Spleen (tissue), 7 donors: ENCODE measurements at regions not wholly inside any gene's neighbourhood (a gene's known extent, or its start where the extent isn't known, plus 50 kb on each side); places are given as distances from the start of the nearest gene placed in this dataset.

ENCODE experiments used
- POLR2A ChIP-seq, 3 donors: fragments of 450-650 bp; IDR thresholded peaks; one replicate each; pipeline ENCODE4 v1.5.1; 2017; ENCODE audit warnings: antibody characterized with exemption in 3 of 3, mild to moderate bottlenecking in 1 of 3
- TF ChIP-seq, protein P1 (sequence below), 11 experiments: fragments of 200-600 bp in 7 of 11; fragments of 450-650 bp in 4 of 11; sonication (generic) in 4 of 11; IDR thresholded peaks in 8 of 11; conservative IDR thresholded peaks in 3 of 11; 1 replicate in 7 of 11; 2 replicates in 4 of 11; pipeline versions ENCODE4 v1.4.0 to v1.8.0; 2016 to 2021; ENCODE audit warnings: antibody characterized with exemption in 11 of 11, inconsistent platforms in 4 of 11, mild to moderate bottlenecking in 1 of 11
- donor health status: DM: no; HTN: no; CAD: no; lungs with moderate emphysema.
- donor health status: DM: no; HTN: no; CAD: no.
- donor health status: DM: no; HTN: no; CAD: no.

DNA sequence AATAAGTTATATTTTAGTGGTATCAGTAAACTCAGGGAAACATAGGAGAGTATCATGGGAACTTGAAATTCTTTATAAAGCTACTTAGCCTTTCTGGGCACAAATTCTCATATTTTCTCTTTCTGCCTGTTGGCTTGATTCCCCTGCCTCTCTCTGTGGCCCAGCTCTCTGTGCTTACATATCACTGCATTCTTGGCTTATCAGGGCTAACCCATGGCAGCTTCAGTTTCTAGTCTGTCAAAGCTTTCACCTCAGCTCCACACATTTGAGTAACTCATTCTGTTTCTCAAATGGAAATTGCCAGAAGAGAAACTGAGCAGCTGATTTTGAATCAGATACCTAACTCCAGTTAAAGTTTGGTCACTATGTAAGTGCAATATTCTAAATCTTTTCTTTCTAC is 713.1 kb downstream of the DNAJB9 start:
- TF ChIP-seq, protein P1, sequence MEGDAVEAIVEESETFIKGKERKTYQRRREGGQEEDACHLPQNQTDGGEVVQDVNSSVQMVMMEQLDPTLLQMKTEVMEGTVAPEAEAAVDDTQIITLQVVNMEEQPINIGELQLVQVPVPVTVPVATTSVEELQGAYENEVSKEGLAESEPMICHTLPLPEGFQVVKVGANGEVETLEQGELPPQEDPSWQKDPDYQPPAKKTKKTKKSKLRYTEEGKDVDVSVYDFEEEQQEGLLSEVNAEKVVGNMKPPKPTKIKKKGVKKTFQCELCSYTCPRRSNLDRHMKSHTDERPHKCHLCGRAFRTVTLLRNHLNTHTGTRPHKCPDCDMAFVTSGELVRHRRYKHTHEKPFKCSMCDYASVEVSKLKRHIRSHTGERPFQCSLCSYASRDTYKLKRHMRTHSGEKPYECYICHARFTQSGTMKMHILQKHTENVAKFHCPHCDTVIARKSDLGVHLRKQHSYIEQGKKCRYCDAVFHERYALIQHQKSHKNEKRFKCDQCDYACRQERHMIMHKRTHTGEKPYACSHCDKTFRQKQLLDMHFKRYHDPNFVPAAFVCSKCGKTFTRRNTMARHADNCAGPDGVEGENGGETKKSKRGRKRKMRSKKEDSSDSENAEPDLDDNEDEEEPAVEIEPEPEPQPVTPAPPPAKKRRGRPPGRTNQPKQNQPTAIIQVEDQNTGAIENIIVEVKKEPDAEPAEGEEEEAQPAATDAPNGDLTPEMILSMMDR (IDR thresholded peaks at IDR 0.05 in 8 of 11, conservative IDR thresholded peaks at IDR 0.05 in 3 of 11) = no peak
- no peak for TF ChIP-seq POLR2A (IDR thresholded peaks at IDR 0.05)
